Adrenal gland (tissue), 5 donors: ENCODE measurements at regions not wholly inside any gene's neighbourhood (a gene's known extent, or its start where the extent isn't known, plus 50 kb on each side); places are given as distances from the start of the nearest gene placed in this dataset.

ENCODE experiments used
- CTCF ChIP-seq, 6 experiments: fragments of 450-650 bp in 4 of 6; fragments of 200-600 bp in 2 of 6; sonication (generic) in 1 of 6; IDR thresholded peaks; 1 replicate in 5 of 6; 2 replicates in 1 of 6; pipeline versions ENCODE4 v1.5.1 to v1.8.0; 2016 to 2021; ENCODE audit warnings: antibody characterized with exemption in 6 of 6, mild to moderate bottlenecking in 2 of 6, moderate library complexity in 1 of 6
- POLR2A ChIP-seq, 2 donors: fragments of 450-650 bp; IDR thresholded peaks; one replicate each; pipeline ENCODE4 v1.6.1; 2017; ENCODE audit warnings: antibody characterized with exemption in 2 of 2, mild to moderate bottlenecking in 2 of 2, moderate library complexity in 1 of 2
- donor health status: DM: no; HTN: no; CAD: no.

GRCh38 chr6:150503586-150504339 is 95.9 kb upstream of the PLEKHG1 start:
- no peak for TF ChIP-seq CTCF (IDR thresholded peaks at IDR 0.05)
- no peak for TF ChIP-seq POLR2A (IDR thresholded peaks at IDR 0.05)
